Sigmoid colon (tissue), 6 donors: ENCODE measurements at regions not wholly inside any gene's neighbourhood (a gene's known extent, or its start where the extent isn't known, plus 50 kb on each side); places are given as distances from the start of the nearest gene placed in this dataset.

Source experiments
- DNase-seq: peaks from one replicate; pipeline ENCODE4 v3.0.0-alpha.2; 2019
- H3K27ac ChIP-seq, 4 donors: fragments of 200-600 bp; sonication (generic); one replicate each; pipeline ENCODE4 v1.5.1; 2016 to 2019; ENCODE audit warnings: mild to moderate bottlenecking in 1 of 4
- H3K27me3 ChIP-seq, 3 donors: fragments of 200-600 bp; sonication (generic); one replicate each; pipeline ENCODE4 v1.5.1; 2019; ENCODE audit warnings: mild to moderate bottlenecking in 1 of 3
- H3K36me3 ChIP-seq, 4 donors: fragments of 200-600 bp; sonication (generic); one replicate each; pipeline ENCODE4 v1.5.1; 2016 to 2019
- H3K4me1 ChIP-seq, 4 donors: fragments of 200-600 bp; sonication (generic); one replicate each; pipeline ENCODE4 v1.5.1; 2017 to 2019
- H3K4me3 ChIP-seq, 4 donors: fragments of 200-600 bp; sonication (generic); one replicate each; pipeline ENCODE4 v1.5.1; 2017 to 2019; ENCODE audit warnings: mild to moderate bottlenecking in 2 of 4, moderate library complexity in 1 of 4
- H3K9me3 ChIP-seq, 4 donors: fragments of 200-600 bp in 3 of 4; sonication (generic) in 3 of 4; one replicate each; pipeline versions ENCODE4 v1.5.1 to v1.6.1; 2013 to 2019
- EP300 ChIP-seq, 4 donors: sonication (generic); formaldehyde crosslinking; IDR thresholded peaks; one replicate each; pipeline ENCODE4 v1.6.1; 2017; ENCODE audit warnings: antibody characterized with exemption in 4 of 4
- POLR2A ChIP-seq, 2 donors: fragments of 450-650 bp; IDR thresholded peaks; one replicate each; pipeline ENCODE4 v1.6.1; 2016; ENCODE audit warnings: antibody characterized with exemption in 2 of 2, mild to moderate bottlenecking in 2 of 2, moderate library complexity in 2 of 2
- POLR2AphosphoS5 ChIP-seq, 4 donors: sonication (generic); formaldehyde crosslinking; IDR thresholded peaks; one replicate each; pipeline ENCODE4 v1.6.1; 2017; ENCODE audit warnings: antibody characterized with exemption in 4 of 4
- WGBS, 2 donors: extraction: QIAGEN DNeasy Blood & Tissue Kit; methylation state at CpG; one replicate each; pipeline ENCODE4 v1.1.7; 2013; 5-methylcytosine and 5-hydroxymethylcytosine counted together
- intact Hi-C: fragments of 100-400 bp; cut with DNase I; formaldehyde crosslinking; loops from one replicate; pipeline ENCODE4 v1.15.1; 2023
- TF ChIP-seq, protein P1 (sequence below), 4 experiments: fragments of 450-650 bp in 3 of 4; fragments of 200-600 bp in 1 of 4; IDR thresholded peaks; one replicate each; pipeline ENCODE4 v1.5.1; 2016 to 2019; ENCODE audit warnings: antibody characterized with exemption in 4 of 4, mild to moderate bottlenecking in 3 of 4, moderate library complexity in 2 of 4
- donor health status: healthy with polysubstance abuse.
- donor health status: healthy.

DNA sequence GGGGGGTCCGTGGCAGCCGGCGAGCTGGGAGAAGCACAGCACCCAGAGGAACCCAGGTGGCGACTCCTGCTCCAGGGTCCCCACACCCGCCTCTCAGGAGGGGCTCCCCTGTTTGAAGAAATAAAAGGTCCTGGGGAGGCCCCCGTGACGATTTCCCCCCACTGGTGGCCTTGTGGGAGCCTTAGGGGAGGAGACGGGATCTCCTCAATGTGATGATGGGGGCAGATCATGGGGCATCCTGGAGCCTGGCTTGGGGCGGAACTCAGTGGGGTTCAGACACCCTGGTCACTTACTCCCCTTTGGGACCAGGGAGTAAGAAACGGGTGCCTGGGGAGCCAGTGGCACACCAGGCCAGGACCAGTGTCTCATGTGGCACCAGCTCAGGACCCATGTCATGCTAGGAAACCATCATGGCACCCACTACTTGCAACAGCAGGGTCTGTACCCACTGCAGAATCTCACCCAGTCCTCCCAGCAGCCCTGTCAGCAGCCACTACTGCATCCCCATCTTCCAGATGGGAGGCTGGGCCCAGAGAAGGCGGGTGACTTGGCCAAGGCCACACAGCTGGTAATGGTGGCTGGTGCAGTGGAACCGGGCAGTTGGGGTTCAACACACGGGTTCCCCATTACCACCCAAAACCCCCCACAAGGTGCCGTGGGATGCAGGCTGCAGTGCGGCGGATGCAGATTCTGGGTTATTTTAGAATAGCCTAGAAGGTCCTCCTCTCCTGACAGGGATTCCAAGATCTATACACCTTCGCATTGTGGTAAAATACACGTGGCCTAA, 130.7 kb downstream of the CTTN start:
- DNase-seq, result no peak
- Histone ChIP-seq H3K4me1 (no peaks in the 10 kb centered on the region), H3K27me3 (no peaks in the 10 kb centered on the region), H3K36me3 (no peaks in the 10 kb centered on the region), H3K27ac (no peak overlapping the region), H3K4me3 (no peak overlapping the region), H3K9me3 (no peaks in the 10 kb centered on the region)
- intact Hi-C loops, result no loop called here
- WGBS, 2 donors, result 95% methylated on average over 18 of the region's 18 CpGs
- no peak for TF ChIP-seq EP300 (IDR thresholded peaks at IDR 0.05)
- TF ChIP-seq POLR2AphosphoS5 (IDR thresholded peaks at IDR 0.05), result no peak
- TF ChIP-seq, protein P1, sequence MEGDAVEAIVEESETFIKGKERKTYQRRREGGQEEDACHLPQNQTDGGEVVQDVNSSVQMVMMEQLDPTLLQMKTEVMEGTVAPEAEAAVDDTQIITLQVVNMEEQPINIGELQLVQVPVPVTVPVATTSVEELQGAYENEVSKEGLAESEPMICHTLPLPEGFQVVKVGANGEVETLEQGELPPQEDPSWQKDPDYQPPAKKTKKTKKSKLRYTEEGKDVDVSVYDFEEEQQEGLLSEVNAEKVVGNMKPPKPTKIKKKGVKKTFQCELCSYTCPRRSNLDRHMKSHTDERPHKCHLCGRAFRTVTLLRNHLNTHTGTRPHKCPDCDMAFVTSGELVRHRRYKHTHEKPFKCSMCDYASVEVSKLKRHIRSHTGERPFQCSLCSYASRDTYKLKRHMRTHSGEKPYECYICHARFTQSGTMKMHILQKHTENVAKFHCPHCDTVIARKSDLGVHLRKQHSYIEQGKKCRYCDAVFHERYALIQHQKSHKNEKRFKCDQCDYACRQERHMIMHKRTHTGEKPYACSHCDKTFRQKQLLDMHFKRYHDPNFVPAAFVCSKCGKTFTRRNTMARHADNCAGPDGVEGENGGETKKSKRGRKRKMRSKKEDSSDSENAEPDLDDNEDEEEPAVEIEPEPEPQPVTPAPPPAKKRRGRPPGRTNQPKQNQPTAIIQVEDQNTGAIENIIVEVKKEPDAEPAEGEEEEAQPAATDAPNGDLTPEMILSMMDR (IDR thresholded peaks at IDR 0.05), result no peak
- TF ChIP-seq POLR2A (IDR thresholded peaks at IDR 0.05), result no peak

GRCh38 chr11:70530010-70530409, 131.7 kb downstream of the CTTN start:
- intact Hi-C loops, result no loop called here
- Histone ChIP-seq H3K4me3 (no peak overlapping the region), H3K4me1 (no peaks in the 10 kb centered on the region), H3K27me3 (no peaks in the 10 kb centered on the region), H3K9me3 (no peaks in the 10 kb centered on the region), H3K36me3 (no peaks in the 10 kb centered on the region), H3K27ac (no peak overlapping the region)
- TF ChIP-seq, protein P1 (IDR thresholded peaks at IDR 0.05), result no peak
- TF ChIP-seq POLR2AphosphoS5 (IDR thresholded peaks at IDR 0.05) (no peak), POLR2A (IDR thresholded peaks at IDR 0.05) (no peak), EP300 (IDR thresholded peaks at IDR 0.05) (no peak)
- DNase-seq, result no peak
- 91 to 97% methylated on average over 10 of the region's 10 CpGs for WGBS, 2 donors

- no peak for DNase-seq
Measured at GRCh38 chr11:70530629-70531185, 132.4 kb downstream of the CTTN start.

DNA sequence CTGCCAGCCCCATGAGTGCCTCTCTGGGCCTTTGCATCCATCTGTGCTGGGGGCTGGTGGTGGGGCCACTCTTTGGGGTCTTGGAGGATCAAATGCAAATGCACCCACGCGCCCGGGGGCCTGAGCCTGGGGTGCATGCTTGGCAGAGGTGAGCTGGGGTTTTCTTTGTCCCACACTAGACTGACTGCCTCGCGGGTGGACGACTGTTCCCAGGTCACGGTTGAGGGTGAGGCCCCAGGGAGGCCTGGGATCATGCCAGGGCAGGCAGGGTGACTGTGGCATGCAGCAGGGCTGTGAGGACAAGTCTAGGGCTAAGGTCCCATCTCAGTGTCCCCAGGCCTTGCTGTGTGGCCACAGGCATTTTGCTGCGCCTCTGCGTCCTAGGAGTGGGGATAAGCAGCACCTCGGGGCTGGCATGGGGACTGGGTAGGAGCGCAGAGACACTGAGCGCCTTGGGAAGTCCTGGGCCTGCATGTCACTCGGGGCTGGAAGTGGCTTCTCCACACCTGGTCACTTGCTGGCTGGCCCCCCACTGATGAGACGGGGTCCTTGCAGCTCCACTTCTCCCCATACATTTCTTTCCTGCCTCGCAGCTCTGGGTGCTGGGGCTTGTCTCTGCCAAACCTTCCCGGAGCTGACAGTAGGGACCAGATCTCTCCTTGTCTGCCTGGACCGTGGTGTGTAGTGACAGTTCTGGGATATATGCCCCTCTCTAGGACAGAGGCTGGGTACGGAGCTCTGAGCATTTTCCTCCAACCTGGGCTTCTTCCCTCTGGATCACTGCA, 133.1 kb downstream of the CTTN start:
- TF ChIP-seq, protein P1 (IDR thresholded peaks at IDR 0.05), result no peak
- TF ChIP-seq POLR2AphosphoS5 (IDR thresholded peaks at IDR 0.05) (no peak), POLR2A (IDR thresholded peaks at IDR 0.05) (no peak), EP300 (IDR thresholded peaks at IDR 0.05) (no peak)
- H3K36me3 ChIP-seq, result no peaks in the 10 kb centered on the region
- intact Hi-C loops, result no loop called here
- 89 to 92% methylated on average over 18 of the region's 18 CpGs for WGBS, 2 donors
- H3K9me3 ChIP-seq, result no peaks in the 10 kb centered on the region
- H3K4me3 ChIP-seq, result no peak overlapping the region
- H3K4me1 ChIP-seq, result no peaks in the 10 kb centered on the region
- H3K27ac ChIP-seq, result no peak overlapping the region
- no peaks in the 10 kb centered on the region for H3K27me3 ChIP-seq
- DNase-seq, result no peak

More at GRCh38 chr11:70530629-70531185, 132.4 kb downstream of the CTTN start:
- no peak overlapping the region for H3K27ac ChIP-seq
- no peaks in the 10 kb centered on the region for H3K36me3 ChIP-seq
- TF ChIP-seq, protein P1 (IDR thresholded peaks at IDR 0.05), result no peak
- TF ChIP-seq POLR2AphosphoS5 (IDR thresholded peaks at IDR 0.05) (no peak), POLR2A (IDR thresholded peaks at IDR 0.05) (no peak), EP300 (IDR thresholded peaks at IDR 0.05) (no peak)
- no peaks in the 10 kb centered on the region for H3K27me3 ChIP-seq
- H3K9me3 ChIP-seq, result no peaks in the 10 kb centered on the region
- H3K4me1 ChIP-seq, result no peaks in the 10 kb centered on the region
- no peak overlapping the region for H3K4me3 ChIP-seq
- intact Hi-C loops, result no loop called here
- WGBS, 2 donors, result 95% methylated on average over 11 of the region's 11 CpGs
